PC-3 (cell line): ENCODE measurements at regions not wholly inside any gene's neighbourhood (a gene's known extent, or its start where the extent isn't known, plus 50 kb on each side); places are given as distances from the start of the nearest gene placed in this dataset.

Experiments used
- CTCF ChIP-seq: fragments of 300-600 bp; sonication (generic); conservative IDR thresholded peaks from 2 replicates; pipeline ENCODE4 v1.5.1; 2017; ENCODE audit warnings: antibody characterized with exemption, low read depth, mild to moderate bottlenecking, low read length
- EZH2 ChIP-seq: fragments of 300-600 bp; sonication (generic); IDR thresholded peaks from one replicate; pipeline ENCODE4 v1.6.1; 2017; ENCODE audit warnings: antibody characterized with exemption, mild to moderate bottlenecking, low read length; ENCODE audit not compliant: unreplicated experiment

DNA sequence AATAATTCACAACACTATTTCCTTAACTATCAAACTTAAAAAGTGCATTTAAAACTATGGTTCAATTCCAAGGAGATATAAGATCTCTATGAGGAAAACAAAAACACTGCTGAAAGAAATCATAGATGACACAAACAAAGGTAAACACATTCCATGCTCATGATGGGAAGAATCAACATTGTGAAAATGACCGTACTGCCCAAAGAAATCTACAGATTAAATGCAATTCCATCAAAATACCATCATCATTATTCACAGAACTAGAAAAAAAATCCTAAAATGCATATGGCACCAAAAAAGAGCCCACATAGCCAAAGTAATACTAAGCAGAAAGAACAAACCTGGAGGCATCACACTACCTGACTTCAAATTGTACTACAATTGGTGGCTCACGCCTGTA, 159.9 kb upstream of the EEPD1 start:
- no peak for TF ChIP-seq CTCF
- TF ChIP-seq EZH2, result no peak
